ENCODE measurements at regions not wholly inside any gene's neighbourhood (a gene's known extent, or its start where the extent isn't known, plus 50 kb on each side); places are given as distances from the start of the nearest gene placed in this dataset.

DNA sequence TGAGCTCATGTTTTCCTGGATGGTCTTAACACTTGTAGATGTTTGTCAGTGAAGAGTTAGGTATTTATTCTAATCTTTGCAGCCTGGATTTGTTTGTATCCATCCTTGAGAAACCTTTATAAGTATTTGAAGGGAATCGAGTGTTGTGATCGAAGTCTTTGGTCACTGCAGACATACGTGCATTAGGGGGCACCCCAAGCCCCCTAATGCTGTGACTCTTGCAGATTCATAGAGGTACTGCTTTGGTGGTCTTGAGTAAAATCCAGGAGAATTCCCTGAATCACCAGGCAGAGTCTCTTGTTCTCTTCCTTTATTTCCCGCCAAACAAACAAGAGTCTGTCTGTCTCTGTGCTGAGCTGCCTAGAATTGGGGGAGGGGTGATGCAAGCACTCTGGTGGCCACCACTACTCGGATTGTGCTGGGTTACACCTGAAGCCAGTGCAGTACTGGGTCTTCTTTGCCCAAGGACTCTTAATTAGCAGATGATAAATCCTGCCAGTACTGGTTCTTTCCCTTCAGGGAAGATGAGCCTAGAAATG lies 170.5 kb upstream of the POU1F1 start:
- Histone ChIP-seq H3K36me3 (no peaks in the 10 kb centered on the region), H3K27me3 (no peaks in the 10 kb centered on the region), H3K27ac (no peak overlapping the region), H3K9me3 (peaks cover 0 to 5% of the 10 kb centered on the region in 2 donors), H3K4me1 (no peaks in the 10 kb centered on the region), H3K4me3 (no peak overlapping the region)
- intact Hi-C loops (cut with DNase I; ENCODE audit: low total_unique reads) (no loop called here), in situ Hi-C loops (cut with MboI; ENCODE audit: low pct_ligation_motif_present in 1 of 4, low pct_unique_long_range_greater_than_20kb in 1 of 4, low sequenced_read_pairs in 3 of 4) (no loop called here)
- TF ChIP-seq EP300 (IDR thresholded peaks at IDR 0.05; ENCODE audit: low read depth) (no peak), POLR2AphosphoS5 (IDR thresholded peaks at IDR 0.05) (no peak), POLR2A (IDR thresholded peaks at IDR 0.05) (no peak)
- TF ChIP-seq, protein P1, sequence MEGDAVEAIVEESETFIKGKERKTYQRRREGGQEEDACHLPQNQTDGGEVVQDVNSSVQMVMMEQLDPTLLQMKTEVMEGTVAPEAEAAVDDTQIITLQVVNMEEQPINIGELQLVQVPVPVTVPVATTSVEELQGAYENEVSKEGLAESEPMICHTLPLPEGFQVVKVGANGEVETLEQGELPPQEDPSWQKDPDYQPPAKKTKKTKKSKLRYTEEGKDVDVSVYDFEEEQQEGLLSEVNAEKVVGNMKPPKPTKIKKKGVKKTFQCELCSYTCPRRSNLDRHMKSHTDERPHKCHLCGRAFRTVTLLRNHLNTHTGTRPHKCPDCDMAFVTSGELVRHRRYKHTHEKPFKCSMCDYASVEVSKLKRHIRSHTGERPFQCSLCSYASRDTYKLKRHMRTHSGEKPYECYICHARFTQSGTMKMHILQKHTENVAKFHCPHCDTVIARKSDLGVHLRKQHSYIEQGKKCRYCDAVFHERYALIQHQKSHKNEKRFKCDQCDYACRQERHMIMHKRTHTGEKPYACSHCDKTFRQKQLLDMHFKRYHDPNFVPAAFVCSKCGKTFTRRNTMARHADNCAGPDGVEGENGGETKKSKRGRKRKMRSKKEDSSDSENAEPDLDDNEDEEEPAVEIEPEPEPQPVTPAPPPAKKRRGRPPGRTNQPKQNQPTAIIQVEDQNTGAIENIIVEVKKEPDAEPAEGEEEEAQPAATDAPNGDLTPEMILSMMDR (IDR thresholded peaks at IDR 0.05) = no peak
- 60 to 66% methylated on average over 4 to 5 of the region's 5 CpGs for WGBS, 2 donors (ENCODE audit: low coverage in 1 of 2)
- no peak for DNase-seq

DNA sequence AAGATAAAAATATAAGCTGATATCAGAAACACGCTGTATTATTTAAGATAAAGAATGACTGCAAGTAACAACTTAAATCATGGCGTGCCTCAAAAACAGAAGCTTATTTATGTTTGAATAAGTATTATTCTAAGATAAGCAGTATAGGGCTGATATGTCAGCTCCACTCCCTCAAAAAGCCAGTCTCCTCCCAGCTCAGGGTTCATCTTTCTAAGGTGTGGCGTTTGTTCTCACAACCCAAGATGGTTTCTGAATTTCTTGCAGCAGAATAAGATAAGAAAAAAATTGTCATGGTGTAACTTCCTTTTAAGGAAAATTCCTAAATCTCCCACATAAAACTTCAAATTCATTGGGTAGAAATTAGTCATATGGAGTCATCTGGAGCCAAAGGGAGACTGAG lies 166.1 kb upstream of the POU1F1 start:
- TF ChIP-seq, protein P1 (IDR thresholded peaks at IDR 0.05) = no peak
- TF ChIP-seq EP300 (IDR thresholded peaks at IDR 0.05; ENCODE audit: low read depth) (no peak), POLR2AphosphoS5 (IDR thresholded peaks at IDR 0.05) (no peak), POLR2A (IDR thresholded peaks at IDR 0.05) (no peak)
- no peaks in the 10 kb centered on the region for H3K4me1 ChIP-seq
- H3K27ac ChIP-seq = no peak overlapping the region
- 58 to 59% methylated on average over 3 of the region's 3 CpGs for WGBS, 2 donors (ENCODE audit: low coverage in 1 of 2)
- no peak overlapping the region for H3K4me3 ChIP-seq
- no peaks in the 10 kb centered on the region for H3K27me3 ChIP-seq
- no peaks in the 10 kb centered on the region for H3K36me3 ChIP-seq
- in situ Hi-C loops (cut with MboI; ENCODE audit: low pct_ligation_motif_present in 1 of 4, low pct_unique_long_range_greater_than_20kb in 1 of 4, low sequenced_read_pairs in 3 of 4) (no loop called here), intact Hi-C loops (cut with DNase I; ENCODE audit: low total_unique reads) (no loop called here)
- DNase-seq = no peak
- peaks cover 0 to 5% of the 10 kb centered on the region in 2 donors for H3K9me3 ChIP-seq

DNA sequence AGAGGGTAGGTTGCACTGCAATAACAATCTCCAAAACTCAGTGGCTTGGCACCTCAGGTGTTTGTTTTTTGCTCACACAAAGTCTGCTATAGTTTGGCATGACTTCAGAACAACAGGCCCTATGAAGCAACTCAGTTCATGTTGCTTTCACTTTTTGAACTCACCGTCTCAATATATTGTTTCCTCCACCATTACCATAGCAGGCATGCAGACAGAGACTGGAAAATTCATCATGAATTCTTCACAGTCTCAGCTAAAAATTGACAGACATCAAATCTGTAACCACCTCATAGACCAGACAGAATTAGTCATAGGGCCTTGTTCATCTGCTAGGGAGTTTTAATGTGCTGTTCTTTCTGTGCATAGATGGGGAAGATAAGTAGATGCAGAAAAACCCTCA lies 161.4 kb upstream of the POU1F1 start:
- H3K36me3 ChIP-seq = no peaks in the 10 kb centered on the region
- no peak overlapping the region for H3K4me3 ChIP-seq
- DNase-seq = no peak
- intact Hi-C loops (cut with DNase I; ENCODE audit: low total_unique reads) (no loop called here), in situ Hi-C loops (cut with MboI; ENCODE audit: low pct_ligation_motif_present in 1 of 4, low pct_unique_long_range_greater_than_20kb in 1 of 4, low sequenced_read_pairs in 3 of 4) (no loop called here)
- no peaks in the 10 kb centered on the region for H3K9me3 ChIP-seq
- H3K27me3 ChIP-seq = no peaks in the 10 kb centered on the region
- WGBS, 2 donors (ENCODE audit: low coverage in 1 of 2) = 30 to 50% methylated on average over 1 of the region's 1 CpG
- no peak overlapping the region for H3K27ac ChIP-seq
- no peak for TF ChIP-seq POLR2AphosphoS5 (IDR thresholded peaks at IDR 0.05)
- TF ChIP-seq, protein P1 (IDR thresholded peaks at IDR 0.05) = no peak
- no peak for TF ChIP-seq EP300 (IDR thresholded peaks at IDR 0.05; ENCODE audit: low read depth)
- TF ChIP-seq POLR2A (IDR thresholded peaks at IDR 0.05) = no peak
- no peaks in the 10 kb centered on the region for H3K4me1 ChIP-seq

DNA sequence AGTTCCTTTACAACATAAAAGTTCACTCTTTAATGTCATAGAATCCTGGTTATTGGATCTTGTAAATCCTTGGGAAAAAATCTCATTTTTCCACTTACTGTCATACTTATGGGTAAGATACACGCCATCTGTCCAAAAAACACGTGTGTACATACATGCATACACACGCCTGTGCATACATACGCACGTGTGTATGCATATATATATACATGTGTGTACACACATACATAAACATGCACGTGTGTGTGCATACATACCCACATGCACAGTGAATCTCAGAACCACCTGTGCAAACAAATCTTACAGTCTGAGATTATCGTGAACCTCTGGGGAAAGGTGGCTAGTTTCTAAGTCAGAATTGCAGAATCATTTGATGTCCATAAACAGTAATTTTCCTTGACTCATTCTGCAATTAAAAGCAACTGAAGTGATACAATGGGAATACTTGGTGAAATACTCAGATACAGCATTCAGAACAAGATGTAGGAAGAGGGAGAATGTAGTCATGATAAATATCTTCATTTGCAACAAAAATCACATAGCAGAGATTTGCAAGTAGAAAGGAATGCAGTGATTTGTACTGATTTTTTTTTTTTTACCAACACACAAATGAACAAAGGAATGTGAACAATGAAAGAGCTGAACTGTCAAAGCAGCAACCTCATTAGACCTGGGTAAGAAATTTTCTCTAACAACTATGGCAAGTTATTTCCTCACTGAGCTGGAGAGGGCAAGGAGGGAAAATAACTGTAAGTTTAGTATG lies 160.6 kb upstream of the POU1F1 start:
- TF ChIP-seq POLR2A (IDR thresholded peaks at IDR 0.05) = no peak
- intact Hi-C loops (cut with DNase I; ENCODE audit: low total_unique reads) (no loop called here), in situ Hi-C loops (cut with MboI; ENCODE audit: low pct_ligation_motif_present in 1 of 4, low pct_unique_long_range_greater_than_20kb in 1 of 4, low sequenced_read_pairs in 3 of 4) (no loop called here)
- Histone ChIP-seq H3K27ac (no peak overlapping the region), H3K27me3 (no peaks in the 10 kb centered on the region), H3K36me3 (no peaks in the 10 kb centered on the region), H3K9me3 (no peaks in the 10 kb centered on the region), H3K4me3 (no peak overlapping the region), H3K4me1 (no peaks in the 10 kb centered on the region)
- no peak for DNase-seq
- 56 to 65% methylated on average over 6 to 7 of the region's 7 CpGs for WGBS, 2 donors (ENCODE audit: low coverage in 1 of 2)
